ENCODE measurements at regions not wholly inside any gene's neighbourhood (a gene's known extent, or its start where the extent isn't known, plus 50 kb on each side); places are given as distances from the start of the nearest gene placed in this dataset.

DNA sequence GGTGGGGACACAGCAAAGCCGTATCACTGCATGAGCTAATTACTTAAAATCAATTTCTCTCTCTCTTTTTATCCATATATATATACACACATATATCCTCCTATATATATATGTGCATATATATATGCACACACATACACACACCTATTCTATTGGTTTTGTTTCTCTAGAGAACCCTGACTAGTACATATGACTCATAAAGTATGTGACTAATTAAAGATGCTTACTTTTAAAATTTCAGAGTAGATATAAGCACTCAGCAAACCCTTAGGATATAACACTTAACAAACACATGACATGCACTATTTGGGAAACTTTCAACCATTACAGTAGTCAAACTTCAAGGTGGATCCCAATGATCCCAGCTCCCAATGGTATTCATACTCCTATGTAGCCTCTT, 732.6 kb downstream of the ROBO2 start:
- H2AFZ ChIP-seq (ENCODE audit: low read depth, low read length) = no peak overlapping the region
- no peaks in the 10 kb centered on the region for H3K79me1 ChIP-seq (replicated peaks; ENCODE audit: low read length, poor library complexity, severe bottlenecking)
- H2BK12ac ChIP-seq (ENCODE audit: low read length in 2 of 2) = no peak overlapping the region
- no peak for DNase-seq
- H2AK5ac ChIP-seq (ENCODE audit: low read length, severe bottlenecking) = no peak overlapping the region
- H3K4me3 ChIP-seq (ENCODE audit: insufficient read depth in 1 of 2, low read depth in 1 of 2, low read length in 2 of 2) = no peak overlapping the region
- no peaks in the 10 kb centered on the region for H3K27me3 ChIP-seq (ENCODE audit: control insufficient read depth in 1 of 2, insufficient read depth in 1 of 2, low read length in 2 of 2)
- H2BK15ac ChIP-seq (ENCODE audit: low read depth, poor library complexity, severe bottlenecking) = no peak overlapping the region
- H3K23ac ChIP-seq (ENCODE audit: low read length in 2 of 2) = no peak overlapping the region
- no peak overlapping the region for H3K27ac ChIP-seq (ENCODE audit: low read length, poor library complexity, severe bottlenecking)
- H2BK5ac ChIP-seq (ENCODE audit: low read depth, low read length, poor library complexity, severe bottlenecking) = no peak overlapping the region
- no peaks in the 10 kb centered on the region for H3K36me3 ChIP-seq (ENCODE audit: control insufficient read depth in 1 of 2, insufficient read depth in 2 of 2, low read depth in 1 of 2, low read length in 2 of 2)
- no peak overlapping the region for H3K4me2 ChIP-seq (ENCODE audit: low read length, poor library complexity, severe bottlenecking)
- H3K9me3 ChIP-seq (ENCODE audit: control insufficient read depth, low read length) = peaks cover 11% of the 10 kb centered on the region
- no peak overlapping the region for H3K14ac ChIP-seq (ENCODE audit: low read length in 2 of 2)
- H2BK120ac ChIP-seq (ENCODE audit: low read depth, low read length) = no peak overlapping the region
- H3K9ac ChIP-seq (ENCODE audit: low read length) = no peak overlapping the region
- H3K4ac ChIP-seq (ENCODE audit: low read depth in 1 of 2, low read length in 2 of 2) = no peak overlapping the region
- no peak overlapping the region for H3K18ac ChIP-seq (ENCODE audit: low read depth in 1 of 2, low read length in 2 of 2)
- no peak overlapping the region for H4K91ac ChIP-seq (ENCODE audit: low read length)
- WGBS = no CpG with 5 or more reads among the region's 1 CpG
- H4K8ac ChIP-seq (ENCODE audit: low read length) = no peak overlapping the region
- no peaks in the 10 kb centered on the region for H3K4me1 ChIP-seq (ENCODE audit: control insufficient read depth, insufficient read depth, low read depth, low read length)

GRCh38 chr3:77773084-77773483, 733.2 kb downstream of the ROBO2 start:
- no peaks in the 10 kb centered on the region for H3K79me1 ChIP-seq (replicated peaks; ENCODE audit: low read length, poor library complexity, severe bottlenecking)
- H2BK5ac ChIP-seq (ENCODE audit: low read depth, low read length, poor library complexity, severe bottlenecking) = no peak overlapping the region
- no peak overlapping the region for H2BK15ac ChIP-seq (ENCODE audit: low read depth, poor library complexity, severe bottlenecking)
- H3K9ac ChIP-seq (ENCODE audit: low read length) = no peak overlapping the region
- no peak overlapping the region for H2AFZ ChIP-seq (ENCODE audit: low read depth, low read length)
- H3K4me1 ChIP-seq (ENCODE audit: control insufficient read depth, insufficient read depth, low read depth, low read length) = no peaks in the 10 kb centered on the region
- no peaks in the 10 kb centered on the region for H3K36me3 ChIP-seq (ENCODE audit: control insufficient read depth in 1 of 2, insufficient read depth in 2 of 2, low read depth in 1 of 2, low read length in 2 of 2)
- H3K27me3 ChIP-seq (ENCODE audit: control insufficient read depth in 1 of 2, insufficient read depth in 1 of 2, low read length in 2 of 2) = no peaks in the 10 kb centered on the region
- H4K91ac ChIP-seq (ENCODE audit: low read length) = no peak overlapping the region
- no peak for DNase-seq
- no peak overlapping the region for H3K18ac ChIP-seq (ENCODE audit: low read depth in 1 of 2, low read length in 2 of 2)
- H3K14ac ChIP-seq (ENCODE audit: low read length in 2 of 2) = no peak overlapping the region
- no peak overlapping the region for H2AK5ac ChIP-seq (ENCODE audit: low read length, severe bottlenecking)
- no peak overlapping the region for H3K23ac ChIP-seq (ENCODE audit: low read length in 2 of 2)
- H3K27ac ChIP-seq (ENCODE audit: low read length, poor library complexity, severe bottlenecking) = no peak overlapping the region
- no peak overlapping the region for H3K4ac ChIP-seq (ENCODE audit: low read depth in 1 of 2, low read length in 2 of 2)
- H3K4me2 ChIP-seq (ENCODE audit: low read length, poor library complexity, severe bottlenecking) = no peak overlapping the region
- H2BK12ac ChIP-seq (ENCODE audit: low read length in 2 of 2) = no peak overlapping the region
- no peak overlapping the region for H4K8ac ChIP-seq (ENCODE audit: low read length)
- H3K4me3 ChIP-seq (ENCODE audit: insufficient read depth in 1 of 2, low read depth in 1 of 2, low read length in 2 of 2) = no peak overlapping the region
- H3K9me3 ChIP-seq (ENCODE audit: control insufficient read depth, low read length) = peaks cover 11% of the 10 kb centered on the region
- 95% methylated on average over 3 of the region's 3 CpGs for WGBS
- no peak overlapping the region for H2BK120ac ChIP-seq (ENCODE audit: low read depth, low read length)

DNA sequence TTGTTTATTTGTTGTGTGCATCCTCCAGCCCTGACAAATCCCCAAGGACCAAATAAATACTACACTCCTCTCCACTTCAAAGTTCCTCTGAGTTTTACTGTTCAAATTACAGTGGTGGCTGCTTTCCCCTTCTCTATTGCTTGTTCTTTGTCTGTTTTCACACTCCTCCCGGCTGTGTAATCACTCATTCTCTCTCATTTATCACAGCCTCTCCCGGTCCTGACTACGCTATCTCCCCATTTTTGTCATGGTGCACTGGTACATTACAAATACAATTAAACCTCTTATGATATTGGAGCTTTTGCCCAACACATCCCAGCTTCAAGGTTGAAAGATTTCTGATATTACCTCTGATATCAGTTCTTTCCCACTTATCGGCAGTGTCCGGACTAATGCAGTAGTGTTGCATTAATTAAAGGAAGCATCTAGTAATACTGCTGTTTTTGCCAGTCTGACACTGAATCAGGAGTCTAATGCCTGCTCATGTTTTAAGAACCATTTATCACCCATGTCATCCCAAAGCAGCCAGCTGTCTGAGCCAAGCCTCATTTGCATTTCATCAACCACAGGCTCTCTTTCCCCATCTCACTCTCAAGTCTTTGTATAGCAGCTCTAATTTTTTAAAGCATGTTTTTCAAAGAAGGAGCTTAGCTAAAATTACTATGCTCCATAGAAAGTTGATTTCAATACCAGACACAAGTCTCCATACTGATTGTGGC, 740.5 kb downstream of the ROBO2 start:
- DNase-seq = no peak
- Histone ChIP-seq H3K4ac (ENCODE audit: low read depth in 1 of 2, low read length in 2 of 2) (no peak overlapping the region), H4K8ac (ENCODE audit: low read length) (no peak overlapping the region), H2AK5ac (ENCODE audit: low read length, severe bottlenecking) (no peak overlapping the region), H2BK120ac (ENCODE audit: low read depth, low read length) (no peak overlapping the region), H2BK5ac (ENCODE audit: low read depth, low read length, poor library complexity, severe bottlenecking) (no peak overlapping the region), H3K27me3 (ENCODE audit: control insufficient read depth in 1 of 2, insufficient read depth in 1 of 2, low read length in 2 of 2) (no peaks in the 10 kb centered on the region), H3K27ac (ENCODE audit: low read length, poor library complexity, severe bottlenecking) (no peak overlapping the region), H3K9me3 (ENCODE audit: control insufficient read depth, low read length) (no peaks in the 10 kb centered on the region), H3K9ac (ENCODE audit: low read length) (no peak overlapping the region), H2AFZ (ENCODE audit: low read depth, low read length) (no peak overlapping the region), H4K91ac (ENCODE audit: low read length) (no peak overlapping the region), H3K4me3 (ENCODE audit: insufficient read depth in 1 of 2, low read depth in 1 of 2, low read length in 2 of 2) (no peak overlapping the region), H3K36me3 (ENCODE audit: control insufficient read depth in 1 of 2, insufficient read depth in 2 of 2, low read depth in 1 of 2, low read length in 2 of 2) (no peaks in the 10 kb centered on the region), H3K4me2 (ENCODE audit: low read length, poor library complexity, severe bottlenecking) (no peak overlapping the region), H3K23ac (ENCODE audit: low read length in 2 of 2) (no peak overlapping the region), H2BK15ac (ENCODE audit: low read depth, poor library complexity, severe bottlenecking) (no peak overlapping the region), H3K79me1 (replicated peaks; ENCODE audit: low read length, poor library complexity, severe bottlenecking) (no peaks in the 10 kb centered on the region), H3K14ac (ENCODE audit: low read length in 2 of 2) (no peak overlapping the region), H3K4me1 (ENCODE audit: control insufficient read depth, insufficient read depth, low read depth, low read length) (no peaks in the 10 kb centered on the region), H2BK12ac (ENCODE audit: low read length in 2 of 2) (no peak overlapping the region), H3K18ac (ENCODE audit: low read depth in 1 of 2, low read length in 2 of 2) (no peak overlapping the region)
- WGBS = 54% methylated on average over 5 of the region's 5 CpGs

- no peak overlapping the region for H3K4me3 ChIP-seq (ENCODE audit: insufficient read depth in 1 of 2, low read depth in 1 of 2, low read length in 2 of 2)
- no peak overlapping the region for H4K8ac ChIP-seq (ENCODE audit: low read length)
- H3K4ac ChIP-seq (ENCODE audit: low read depth in 1 of 2, low read length in 2 of 2) = no peak overlapping the region
- DNase-seq = no peak
- no CpG with 5 or more reads among the region's 1 CpG for WGBS
- no peaks in the 10 kb centered on the region for H3K4me1 ChIP-seq (ENCODE audit: control insufficient read depth, insufficient read depth, low read depth, low read length)
- H2AK5ac ChIP-seq (ENCODE audit: low read length, severe bottlenecking) = no peak overlapping the region
- no peak overlapping the region for H3K23ac ChIP-seq (ENCODE audit: low read length in 2 of 2)
- no peak overlapping the region for H2BK15ac ChIP-seq (ENCODE audit: low read depth, poor library complexity, severe bottlenecking)
- H4K91ac ChIP-seq (ENCODE audit: low read length) = no peak overlapping the region
- no peaks in the 10 kb centered on the region for H3K36me3 ChIP-seq (ENCODE audit: control insufficient read depth in 1 of 2, insufficient read depth in 2 of 2, low read depth in 1 of 2, low read length in 2 of 2)
- H2BK12ac ChIP-seq (ENCODE audit: low read length in 2 of 2) = no peak overlapping the region
- H2BK120ac ChIP-seq (ENCODE audit: low read depth, low read length) = no peak overlapping the region
- no peaks in the 10 kb centered on the region for H3K79me1 ChIP-seq (replicated peaks; ENCODE audit: low read length, poor library complexity, severe bottlenecking)
- no peak overlapping the region for H3K14ac ChIP-seq (ENCODE audit: low read length in 2 of 2)
- H3K9me3 ChIP-seq (ENCODE audit: control insufficient read depth, low read length) = no peaks in the 10 kb centered on the region
- no peak overlapping the region for H2BK5ac ChIP-seq (ENCODE audit: low read depth, low read length, poor library complexity, severe bottlenecking)
- no peak overlapping the region for H3K4me2 ChIP-seq (ENCODE audit: low read length, poor library complexity, severe bottlenecking)
- H2AFZ ChIP-seq (ENCODE audit: low read depth, low read length) = no peak overlapping the region
- H3K18ac ChIP-seq (ENCODE audit: low read depth in 1 of 2, low read length in 2 of 2) = no peak overlapping the region
- H3K27ac ChIP-seq (ENCODE audit: low read length, poor library complexity, severe bottlenecking) = no peak overlapping the region
- H3K9ac ChIP-seq (ENCODE audit: low read length) = no peak overlapping the region
- H3K27me3 ChIP-seq (ENCODE audit: control insufficient read depth in 1 of 2, insufficient read depth in 1 of 2, low read length in 2 of 2) = no peaks in the 10 kb centered on the region
These were observed 746.3 kb downstream of the ROBO2 start for GRCh38 chr3:77786216-77786615.
